Cardiac muscle cell (in vitro differentiated cells and primary cell): ENCODE measurements at regions not wholly inside any gene's neighbourhood (a gene's known extent, or its start where the extent isn't known, plus 50 kb on each side); places are given as distances from the start of the nearest gene placed in this dataset.

Experiments used
- DNase-seq, 2 donors: peaks; one replicate each; pipeline versions ENCODE4 v3.0.0 to v3.0.0-alpha.2; 2010 to 2017; ENCODE audit warnings: low read depth in 1 of 2, low spot score in 1 of 2
- H3K27ac ChIP-seq: fragments of 200-600 bp; sonication (generic); 2 replicates; pipeline ENCODE4 v1.5.1; 2016
- H3K27me3 ChIP-seq: fragments of 200-600 bp; sonication (generic); 2 replicates; pipeline ENCODE4 v1.6.0; 2016; ENCODE audit warnings: control low read depth
- H3K36me3 ChIP-seq: fragments of 200-600 bp; sonication (generic); 2 replicates; pipeline ENCODE4 v1.5.1; 2016; ENCODE audit warnings: control low read depth
- H3K4me1 ChIP-seq: fragments of 200-600 bp; sonication (generic); 2 replicates; pipeline ENCODE4 v1.8.1; 2017; ENCODE audit warnings: low read depth, mild to moderate bottlenecking, mixed run types
- H3K4me3 ChIP-seq: fragments of 200-600 bp; sonication (generic); 2 replicates; pipeline ENCODE4 v1.5.1; 2016; ENCODE audit warnings: mild to moderate bottlenecking
- H3K9me3 ChIP-seq: fragments of 200-600 bp; sonication (generic); 2 replicates; pipeline ENCODE4 v1.5.1; 2017; ENCODE audit warnings: low read depth, mild to moderate bottlenecking, control low read depth
- CTCF ChIP-seq: IDR thresholded peaks from 2 replicates; pipeline ENCODE4 v1.5.1; 2012; ENCODE audit warnings: low read depth, mild to moderate bottlenecking, low read length

- H3K4me3 ChIP-seq, result no peak overlapping the region
- peaks cover 33% of the 10 kb centered on the region for H3K4me1 ChIP-seq
- DNase-seq, result no peak
- H3K36me3 ChIP-seq, result no peaks in the 10 kb centered on the region
- no peak for TF ChIP-seq CTCF
- H3K27ac ChIP-seq, result no peak overlapping the region
- no peaks in the 10 kb centered on the region for H3K9me3 ChIP-seq
- H3K27me3 ChIP-seq, result no peaks in the 10 kb centered on the region
Measured at GRCh38 chr6:139531148-139532115, 157.0 kb upstream of the CITED2 start.

GRCh38 chr6:139530561-139530960, 156.1 kb upstream of the CITED2 start:
- no peaks in the 10 kb centered on the region for H3K27me3 ChIP-seq
- H3K27ac ChIP-seq, result no peak overlapping the region
- DNase-seq, result no peak
- no peak for TF ChIP-seq CTCF
- no peaks in the 10 kb centered on the region for H3K36me3 ChIP-seq
- H3K9me3 ChIP-seq, result no peaks in the 10 kb centered on the region
- peaks cover 33% of the 10 kb centered on the region for H3K4me1 ChIP-seq
- no peak overlapping the region for H3K4me3 ChIP-seq

- H3K36me3 ChIP-seq, result no peaks in the 10 kb centered on the region
- H3K4me3 ChIP-seq, result no peak overlapping the region
- peaks cover 27% of the 10 kb centered on the region for H3K4me1 ChIP-seq
- no peak for DNase-seq
- no peak overlapping the region for H3K27ac ChIP-seq
- no peak for TF ChIP-seq CTCF
- H3K9me3 ChIP-seq, result no peaks in the 10 kb centered on the region
- H3K27me3 ChIP-seq, result no peaks in the 10 kb centered on the region
Measured at GRCh38 chr6:139529420-139529819, 155.0 kb upstream of the CITED2 start.

GRCh38 chr6:139528471-139528870, 154.0 kb upstream of the CITED2 start:
- DNase-seq, result no peak
- no peaks in the 10 kb centered on the region for H3K36me3 ChIP-seq
- no peaks in the 10 kb centered on the region for H3K9me3 ChIP-seq
- H3K27ac ChIP-seq, result no peak overlapping the region
- H3K4me3 ChIP-seq, result no peak overlapping the region
- peaks cover 18% of the 10 kb centered on the region for H3K4me1 ChIP-seq
- TF ChIP-seq CTCF, result no peak
- no peaks in the 10 kb centered on the region for H3K27me3 ChIP-seq

GRCh38 chr6:139525415-139525814, 151.0 kb upstream of the CITED2 start:
- Histone ChIP-seq H3K27ac (no peak overlapping the region), H3K27me3 (no peaks in the 10 kb centered on the region), H3K9me3 (no peaks in the 10 kb centered on the region), H3K4me3 (no peak overlapping the region), H3K4me1 (peaks cover 3% of the 10 kb centered on the region), H3K36me3 (no peaks in the 10 kb centered on the region)
- peak in 1 of 2 donors; percentile 64 for DNase-seq
- no peak for TF ChIP-seq CTCF
